G401 (cell line): ENCODE measurements at regions not wholly inside any gene's neighbourhood (a gene's known extent, or its start where the extent isn't known, plus 50 kb on each side); places are given as distances from the start of the nearest gene placed in this dataset.

Experiments
- DNase-seq: peaks from one replicate; pipeline ENCODE4 v3.0.0-alpha.2; 2015; ENCODE audit warnings: low spot score
- in situ Hi-C: cut with HindIII; loops from 2 replicates; pipeline ENCODE4 v1.10.0; 2016; ENCODE audit warnings: low sequenced_read_pairs, mixed read lengths

GRCh38 chr6:109296971-109297372 lies 85.3 kb downstream of the CD164 start:
- in situ Hi-C loops, result no loop called here
- no peak for DNase-seq

- in situ Hi-C loops, result no loop called here
- no peak for DNase-seq
Observed at GRCh38 chr6:109296452-109296851, 85.8 kb downstream of the CD164 start.

GRCh38 chr6:109295774-109296156 lies 86.5 kb downstream of the CD164 start:
- in situ Hi-C loops, result no loop called here

GRCh38 chr6:109295109-109295773 lies 87.0 kb downstream of the CD164 start:
- no peak for DNase-seq
- in situ Hi-C loops, result no loop called here

More at GRCh38 chr6:109295774-109296156, 86.5 kb downstream of the CD164 start:
- DNase-seq, result no peak

GRCh38 chr6:109292983-109293586 lies 89.2 kb downstream of the CD164 start:
- in situ Hi-C loops, result no loop called here
- no peak for DNase-seq

GRCh38 chr6:109292420-109292819 lies 89.8 kb downstream of the CD164 start:
- in situ Hi-C loops, result no loop called here

GRCh38 chr6:109291902-109292301 lies 90.4 kb downstream of the CD164 start:
- in situ Hi-C loops, result no loop called here
- no peak for DNase-seq

More at GRCh38 chr6:109292420-109292819, 89.8 kb downstream of the CD164 start:
- no peak for DNase-seq

GRCh38 chr6:109290143-109290931 lies 91.9 kb downstream of the CD164 start:
- in situ Hi-C loops, result no loop called here

GRCh38 chr6:109285366-109285765 lies 96.9 kb downstream of the CD164 start:
- in situ Hi-C loops, result no loop called here
- DNase-seq, result no peak

More at GRCh38 chr6:109290143-109290931, 91.9 kb downstream of the CD164 start:
- DNase-seq, result no peak

- in situ Hi-C loops, result no loop called here
- no peak for DNase-seq
Observed at GRCh38 chr6:109284675-109285074, 97.6 kb downstream of the CD164 start.

GRCh38 chr6:109282756-109283155 lies 99.5 kb downstream of the CD164 start:
- in situ Hi-C loops, result no loop called here
- no peak for DNase-seq

- in situ Hi-C loops, result no loop called here
- DNase-seq, result no peak
Observed at GRCh38 chr6:109279628-109280027, 102.6 kb downstream of the CD164 start.

- in situ Hi-C loops, result no loop called here
Observed at GRCh38 chr6:109271622-109272021, 110.6 kb downstream of the CD164 start.

GRCh38 chr6:109269953-109270517 lies 112.2 kb downstream of the CD164 start:
- no peak for DNase-seq
- in situ Hi-C loops, result no loop called here

More at GRCh38 chr6:109271622-109272021, 110.6 kb downstream of the CD164 start:
- DNase-seq, result no peak

GRCh38 chr6:109269057-109269456 lies 113.2 kb downstream of the CD164 start:
- in situ Hi-C loops, result no loop called here
- DNase-seq, result no peak

- DNase-seq, result no peak
- in situ Hi-C loops, result no loop called here
Observed at GRCh38 chr6:109265530-109265929, 116.7 kb downstream of the CD164 start.

- in situ Hi-C loops, result no loop called here
- no peak for DNase-seq
Observed at GRCh38 chr6:109263873-109264700, 118.2 kb downstream of the CD164 start.

- in situ Hi-C loops, result no loop called here
- DNase-seq, result no peak
Observed at GRCh38 chr6:109262261-109262660, 120.0 kb downstream of the CD164 start.

GRCh38 chr6:109261811-109262210 lies 120.5 kb downstream of the CD164 start:
- in situ Hi-C loops, result no loop called here
- DNase-seq, result no peak
